ENCODE measurements at regions not wholly inside any gene's neighbourhood (a gene's known extent, or its start where the extent isn't known, plus 50 kb on each side); places are given as distances from the start of the nearest gene placed in this dataset.

DNA sequence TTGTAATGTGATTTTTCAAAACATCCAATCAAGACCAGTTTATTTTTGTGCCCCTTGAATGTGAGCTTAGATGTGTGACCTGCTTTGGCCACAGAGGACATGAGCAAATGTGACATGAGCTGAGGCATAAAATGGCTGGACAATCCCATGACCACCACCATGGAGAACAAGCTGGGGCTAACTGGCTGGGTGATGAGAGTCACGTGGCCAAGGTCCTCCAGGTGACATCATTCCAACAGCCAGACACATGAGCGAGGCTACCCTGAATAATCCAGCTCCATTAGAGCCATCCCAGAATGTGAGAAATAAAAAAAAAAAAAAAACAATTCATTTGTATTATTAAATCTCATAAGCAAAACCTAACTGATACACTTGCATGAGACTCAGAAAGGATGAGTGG lies 90.4 kb upstream of the LDB2 start:
- no peaks in the 10 kb centered on the region for H3K27me3 ChIP-seq
- no peak for DNase-seq
- H3K4me3 ChIP-seq (replicated peaks in 1 of 3), result no peak overlapping the region
- H3K9me3 ChIP-seq, result no peaks in the 10 kb centered on the region
- no peak overlapping the region for H3K27ac ChIP-seq
- intact Hi-C loops (cut with DNase I), result no loop called here
- no peaks in the 10 kb centered on the region for H3K4me1 ChIP-seq
- no peaks in the 10 kb centered on the region for H3K36me3 ChIP-seq
- no peak for TF ChIP-seq POLR2A (IDR thresholded peaks at IDR 0.05)
- TF ChIP-seq, protein P1, sequence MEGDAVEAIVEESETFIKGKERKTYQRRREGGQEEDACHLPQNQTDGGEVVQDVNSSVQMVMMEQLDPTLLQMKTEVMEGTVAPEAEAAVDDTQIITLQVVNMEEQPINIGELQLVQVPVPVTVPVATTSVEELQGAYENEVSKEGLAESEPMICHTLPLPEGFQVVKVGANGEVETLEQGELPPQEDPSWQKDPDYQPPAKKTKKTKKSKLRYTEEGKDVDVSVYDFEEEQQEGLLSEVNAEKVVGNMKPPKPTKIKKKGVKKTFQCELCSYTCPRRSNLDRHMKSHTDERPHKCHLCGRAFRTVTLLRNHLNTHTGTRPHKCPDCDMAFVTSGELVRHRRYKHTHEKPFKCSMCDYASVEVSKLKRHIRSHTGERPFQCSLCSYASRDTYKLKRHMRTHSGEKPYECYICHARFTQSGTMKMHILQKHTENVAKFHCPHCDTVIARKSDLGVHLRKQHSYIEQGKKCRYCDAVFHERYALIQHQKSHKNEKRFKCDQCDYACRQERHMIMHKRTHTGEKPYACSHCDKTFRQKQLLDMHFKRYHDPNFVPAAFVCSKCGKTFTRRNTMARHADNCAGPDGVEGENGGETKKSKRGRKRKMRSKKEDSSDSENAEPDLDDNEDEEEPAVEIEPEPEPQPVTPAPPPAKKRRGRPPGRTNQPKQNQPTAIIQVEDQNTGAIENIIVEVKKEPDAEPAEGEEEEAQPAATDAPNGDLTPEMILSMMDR (IDR thresholded peaks at IDR 0.05), result no peak
- WGBS, 2 donors, result 87 to 93% methylated on average over 2 of the region's 2 CpGs

DNA sequence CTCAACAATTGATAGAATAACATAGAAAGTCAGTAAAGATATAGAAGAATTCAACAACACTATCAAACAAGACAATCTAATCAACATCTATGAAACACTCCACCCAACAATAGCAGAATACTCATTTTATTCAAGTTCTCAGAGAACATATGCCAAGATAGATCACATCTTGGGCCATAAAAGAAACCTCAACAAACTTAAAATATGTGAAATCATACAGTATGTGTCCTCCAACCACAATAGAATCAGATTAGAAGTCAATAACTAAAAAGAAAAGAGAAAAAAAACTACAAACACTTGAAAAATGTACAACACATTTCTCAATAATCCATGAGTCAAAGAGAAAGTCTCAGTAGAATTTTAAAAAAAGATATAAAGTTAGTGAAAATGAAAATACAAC lies 78.6 kb upstream of the LDB2 start:
- no peaks in the 10 kb centered on the region for H3K4me1 ChIP-seq
- intact Hi-C loops (cut with DNase I), result no loop called here
- no peak overlapping the region for H3K27ac ChIP-seq
- TF ChIP-seq, protein P1 (IDR thresholded peaks at IDR 0.05), result no peak
- TF ChIP-seq POLR2A (IDR thresholded peaks at IDR 0.05), result no peak
- H3K9me3 ChIP-seq, result no peaks in the 10 kb centered on the region
- no peak overlapping the region for H3K4me3 ChIP-seq (replicated peaks in 1 of 3)
- no peak for DNase-seq
- no peaks in the 10 kb centered on the region for H3K36me3 ChIP-seq
- no peaks in the 10 kb centered on the region for H3K27me3 ChIP-seq

DNA sequence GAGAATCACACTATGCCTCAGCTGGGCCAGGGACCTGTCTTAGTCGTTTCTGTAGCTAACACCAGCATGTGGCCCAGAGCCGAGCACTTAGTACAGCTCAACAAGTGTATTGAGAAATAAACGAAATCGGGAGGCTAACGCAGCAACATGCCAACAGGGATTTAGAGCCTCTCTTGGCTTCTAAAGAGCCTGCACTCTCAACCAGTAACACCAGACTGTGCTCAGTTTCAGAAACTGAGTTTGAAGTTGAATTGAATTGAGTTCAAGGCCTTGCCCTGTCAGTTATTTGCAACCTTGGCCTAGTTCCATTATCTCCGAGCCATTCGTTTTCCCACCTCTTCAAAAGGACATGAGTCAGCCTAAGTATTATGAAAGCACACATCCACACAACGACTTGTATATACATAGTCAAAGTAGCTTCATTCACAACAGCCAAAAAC lies 71.3 kb upstream of the LDB2 start:
- intact Hi-C loops (cut with DNase I), result no loop called here
- Histone ChIP-seq H3K9me3 (no peaks in the 10 kb centered on the region), H3K27ac (no peak overlapping the region), H3K4me3 (replicated peaks in 1 of 3) (no peak overlapping the region), H3K27me3 (no peaks in the 10 kb centered on the region), H3K36me3 (no peaks in the 10 kb centered on the region), H3K4me1 (peaks cover 0 to 5% of the 10 kb centered on the region in 2 donors)
- WGBS, 2 donors, result 70 to 72% methylated on average over 8 of the region's 8 CpGs
- no peak for TF ChIP-seq POLR2A (IDR thresholded peaks at IDR 0.05)
- TF ChIP-seq, protein P1 (IDR thresholded peaks at IDR 0.05), result no peak
- peak in 1 of 2 donors; percentile 5 for DNase-seq

DNA sequence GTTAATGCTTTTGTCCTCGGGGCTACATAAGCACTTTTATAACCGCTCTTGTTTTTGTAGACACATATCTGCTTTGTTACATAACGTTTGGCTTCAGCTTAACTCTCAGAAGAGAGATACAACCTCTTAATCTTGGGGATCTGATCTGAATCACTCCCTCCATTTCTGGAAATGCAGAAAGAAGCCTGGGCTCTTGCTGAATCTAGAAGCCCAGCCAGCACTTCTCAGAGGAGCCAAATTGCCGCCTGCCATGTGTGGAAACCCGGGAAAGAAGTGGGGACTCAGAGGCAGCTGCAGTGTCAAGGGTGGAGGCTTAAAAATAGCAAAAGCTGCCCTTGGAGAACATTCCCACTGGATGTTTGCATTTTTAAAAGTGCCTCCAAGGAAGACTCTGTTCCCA lies 69.3 kb upstream of the LDB2 start:
- H3K27ac ChIP-seq, result no peak overlapping the region

DNA sequence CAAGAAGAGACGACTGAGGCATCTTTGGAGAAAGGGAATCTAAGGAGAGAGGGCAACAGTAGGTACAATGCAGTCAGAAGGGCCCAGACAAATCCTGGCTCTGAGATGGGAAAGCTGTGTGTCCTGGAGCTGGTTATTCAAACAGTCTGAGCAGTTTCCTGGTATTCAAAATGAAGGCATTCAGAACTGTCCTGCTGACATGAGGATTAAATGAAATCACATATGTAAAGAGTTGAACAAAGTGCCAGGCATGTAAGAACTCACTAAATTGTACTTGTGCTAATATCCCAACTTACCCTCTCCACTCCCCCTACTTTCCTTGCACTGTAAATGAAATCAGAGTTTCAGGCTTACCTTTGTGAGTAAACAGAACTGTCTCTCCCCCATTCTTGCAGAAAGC lies 60.9 kb upstream of the LDB2 start:
- intact Hi-C loops (cut with DNase I), result no loop called here
- H3K36me3 ChIP-seq, result no peaks in the 10 kb centered on the region
- H3K4me1 ChIP-seq, result no peaks in the 10 kb centered on the region
- H3K27ac ChIP-seq, result no peak overlapping the region
- H3K4me3 ChIP-seq (replicated peaks in 1 of 3), result no peak overlapping the region
- no peak for TF ChIP-seq POLR2A (IDR thresholded peaks at IDR 0.05)
- TF ChIP-seq, protein P1 (IDR thresholded peaks at IDR 0.05), result no peak
- DNase-seq, result no peak
- WGBS, 2 donors, result 76 to 89% methylated on average over 1 of the region's 1 CpG
- H3K27me3 ChIP-seq, result no peaks in the 10 kb centered on the region
- no peaks in the 10 kb centered on the region for H3K9me3 ChIP-seq

More for the DNA sequence above, 69.3 kb upstream of the LDB2 start:
- Histone ChIP-seq H3K4me3 (replicated peaks in 1 of 3) (no peak overlapping the region), H3K9me3 (no peaks in the 10 kb centered on the region), H3K27me3 (no peaks in the 10 kb centered on the region), H3K4me1 (peaks cover 0 to 5% of the 10 kb centered on the region in 2 donors), H3K36me3 (no peaks in the 10 kb centered on the region)
- intact Hi-C loops (cut with DNase I), result no loop called here
- no peak for TF ChIP-seq POLR2A (IDR thresholded peaks at IDR 0.05)
- TF ChIP-seq, protein P1 (IDR thresholded peaks at IDR 0.05), result no peak
- WGBS, 2 donors, result 31 to 35% methylated on average over 5 of the region's 5 CpGs
- DNase-seq, result peak; percentile 11 to 27
